ENCODE measurements at regions not wholly inside any gene's neighbourhood (a gene's known extent, or its start where the extent isn't known, plus 50 kb on each side); places are given as distances from the start of the nearest gene placed in this dataset.

GRCh38 chr3:17844236-17844635 lies 101.8 kb upstream of the TBC1D5 start:
- Histone ChIP-seq H3K9me3 (no peaks in the 10 kb centered on the region), H3K27ac (no peak overlapping the region), H3K27me3 (no peaks in the 10 kb centered on the region), H3K36me3 (no peaks in the 10 kb centered on the region), H3K4me3 (no peak overlapping the region), H3K4me1 (no peaks in the 10 kb centered on the region)
- no peak for TF ChIP-seq EP300 (IDR thresholded peaks at IDR 0.05)
- no peak for TF ChIP-seq CTCF (IDR thresholded peaks at IDR 0.05)
- TF ChIP-seq POLR2A (IDR thresholded peaks at IDR 0.05), result no peak
- no peak for TF ChIP-seq POLR2AphosphoS5 (IDR thresholded peaks at IDR 0.05)
- WGBS, result 98% methylated on average over 3 of the region's 3 CpGs
- DNase-seq (ENCODE audit: low spot score in 2 of 2), result no peak

GRCh38 chr3:17841190-17841828 lies 98.9 kb upstream of the TBC1D5 start:
- no peak overlapping the region for H3K4me3 ChIP-seq
- WGBS, result 29% methylated on average over 7 of the region's 9 CpGs
- no peaks in the 10 kb centered on the region for H3K4me1 ChIP-seq
- H3K36me3 ChIP-seq, result no peaks in the 10 kb centered on the region
- no peaks in the 10 kb centered on the region for H3K9me3 ChIP-seq
- TF ChIP-seq EP300 (IDR thresholded peaks at IDR 0.05) (no peak), CTCF (IDR thresholded peaks at IDR 0.05) (peak; percentile 75 to 92), POLR2AphosphoS5 (IDR thresholded peaks at IDR 0.05) (no peak)
- no peak overlapping the region for H3K27ac ChIP-seq
- DNase-seq (ENCODE audit: low spot score in 2 of 2), result peak; percentile 82 to 86
- no peaks in the 10 kb centered on the region for H3K27me3 ChIP-seq

- DNase-seq (ENCODE audit: low spot score in 2 of 2), result no peak
- H3K4me3 ChIP-seq, result no peak overlapping the region
- H3K4me1 ChIP-seq, result no peaks in the 10 kb centered on the region
- TF ChIP-seq CTCF (IDR thresholded peaks at IDR 0.05) (no peak), EP300 (IDR thresholded peaks at IDR 0.05) (no peak), POLR2A (IDR thresholded peaks at IDR 0.05) (no peak), POLR2AphosphoS5 (IDR thresholded peaks at IDR 0.05) (no peak)
- WGBS, result 86% methylated on average over 5 of the region's 5 CpGs
- no peaks in the 10 kb centered on the region for H3K9me3 ChIP-seq
- no peak overlapping the region for H3K27ac ChIP-seq
- no peaks in the 10 kb centered on the region for H3K36me3 ChIP-seq
- no peaks in the 10 kb centered on the region for H3K27me3 ChIP-seq
Observed at GRCh38 chr3:17840651-17841050, 98.2 kb upstream of the TBC1D5 start.

- H3K27ac ChIP-seq, result no peak overlapping the region
- WGBS, result 87% methylated on average over 4 of the region's 4 CpGs
- no peaks in the 10 kb centered on the region for H3K9me3 ChIP-seq
- no peaks in the 10 kb centered on the region for H3K4me1 ChIP-seq
- H3K27me3 ChIP-seq, result no peaks in the 10 kb centered on the region
- TF ChIP-seq POLR2AphosphoS5 (IDR thresholded peaks at IDR 0.05) (no peak), CTCF (IDR thresholded peaks at IDR 0.05) (no peak), EP300 (IDR thresholded peaks at IDR 0.05) (no peak), POLR2A (IDR thresholded peaks at IDR 0.05) (no peak)
- H3K4me3 ChIP-seq, result no peak overlapping the region
- H3K36me3 ChIP-seq, result no peaks in the 10 kb centered on the region
- DNase-seq (ENCODE audit: low spot score in 2 of 2), result no peak
Observed at GRCh38 chr3:17840126-17840525, 97.7 kb upstream of the TBC1D5 start.

- DNase-seq (ENCODE audit: low spot score in 2 of 2), result no peak
- no peaks in the 10 kb centered on the region for H3K27me3 ChIP-seq
- H3K4me3 ChIP-seq, result no peak overlapping the region
- TF ChIP-seq POLR2A (IDR thresholded peaks at IDR 0.05) (no peak), POLR2AphosphoS5 (IDR thresholded peaks at IDR 0.05) (no peak), EP300 (IDR thresholded peaks at IDR 0.05) (no peak), CTCF (IDR thresholded peaks at IDR 0.05) (no peak)
- no peak overlapping the region for H3K27ac ChIP-seq
- H3K9me3 ChIP-seq, result no peaks in the 10 kb centered on the region
- no peaks in the 10 kb centered on the region for H3K4me1 ChIP-seq
- WGBS, result 72% methylated on average over 6 of the region's 6 CpGs
- no peaks in the 10 kb centered on the region for H3K36me3 ChIP-seq
Observed at GRCh38 chr3:17836919-17837318, 94.5 kb upstream of the TBC1D5 start.

Measured in suprapubic skin (tissue), 4 donors.